KG1 (cell line): ENCODE measurements at regions not wholly inside any gene's neighbourhood (a gene's known extent, or its start where the extent isn't known, plus 50 kb on each side); places are given as distances from the start of the nearest gene placed in this dataset.
"Not testable (repeated sequence)": the region's sequence is repeated elsewhere in the genome, so short reads cannot be mapped to it uniquely, and the experiment has no call there.

ENCODE experiments used
- DNase-seq: peaks from one replicate; lab custom pipeline; 2025; lab: John Stamatoyannopoulos, UW

- no peak for DNase-seq
Observed at GRCh38 chr4:17241835-17242234, 270.1 kb downstream of the QDPR start.

- no peak for DNase-seq
Observed at GRCh38 chr4:17238633-17239032, 273.3 kb downstream of the QDPR start.

DNA sequence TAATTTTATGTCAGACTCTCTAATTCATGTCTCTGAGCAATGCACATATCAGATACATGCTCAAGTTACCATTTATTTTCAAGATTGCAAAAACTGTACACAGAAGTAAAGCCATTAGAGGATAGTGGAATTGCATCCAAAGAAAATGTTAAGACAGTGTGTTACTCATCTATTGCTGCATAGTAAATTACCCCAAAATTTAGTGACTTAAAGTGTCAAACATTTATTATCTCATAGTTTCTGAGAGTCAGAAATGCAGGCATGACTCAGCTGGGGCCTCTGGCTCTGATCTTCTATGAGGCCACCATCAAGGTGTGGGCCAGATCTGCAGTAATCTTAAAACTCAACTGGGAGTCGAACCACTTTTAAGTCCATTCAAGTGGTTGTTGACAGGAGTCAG is 275.2 kb downstream of the QDPR start:
- no peak for DNase-seq

DNA sequence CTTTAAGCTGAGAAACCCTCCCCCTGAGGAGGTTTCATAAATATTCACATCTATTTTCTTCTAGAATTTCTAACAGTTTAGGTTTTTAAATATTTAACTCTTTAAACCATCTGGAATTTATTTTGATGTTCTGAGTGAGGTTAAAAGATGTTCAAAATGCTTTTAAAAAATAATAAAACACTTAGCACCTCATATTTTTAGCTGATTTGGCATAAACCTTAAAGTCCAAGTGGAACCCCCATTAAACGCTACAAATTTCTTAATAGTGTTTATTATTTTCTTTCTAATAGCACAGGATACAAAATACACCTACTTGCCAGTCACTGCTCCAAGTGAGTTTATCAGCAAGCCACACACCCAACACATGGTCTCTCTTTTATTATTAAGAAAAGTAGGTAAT is 277.2 kb downstream of the QDPR start:
- DNase-seq, result no peak

GRCh38 chr4:17232566-17233253 is 279.2 kb downstream of the QDPR start:
- no peak for DNase-seq

- DNase-seq, result not testable (repeated sequence)
Observed at GRCh38 chr4:17231880-17232475, 279.9 kb downstream of the QDPR start.

DNA sequence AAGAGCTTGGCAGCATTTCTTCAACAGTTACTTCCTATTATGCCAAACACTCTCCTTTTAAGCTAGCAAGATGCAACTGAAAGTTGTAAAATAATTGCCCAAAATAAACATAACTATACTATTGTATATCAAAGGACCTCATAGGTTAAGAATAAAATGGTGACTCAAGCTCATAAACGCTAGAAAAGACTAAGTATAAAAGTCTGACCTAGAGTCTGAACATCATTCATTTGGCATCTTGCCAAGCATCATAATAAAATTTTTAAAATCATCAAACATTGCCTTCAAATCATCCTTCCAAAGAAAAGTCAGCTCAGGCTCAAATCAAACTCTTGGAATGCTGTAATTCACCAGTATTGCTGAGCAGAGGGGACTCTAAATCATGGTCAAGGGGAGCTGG is 281.2 kb downstream of the QDPR start:
- no peak for DNase-seq

- DNase-seq, result no peak
Observed at GRCh38 chr4:17220816-17221215, 291.1 kb downstream of the QDPR start.

DNA sequence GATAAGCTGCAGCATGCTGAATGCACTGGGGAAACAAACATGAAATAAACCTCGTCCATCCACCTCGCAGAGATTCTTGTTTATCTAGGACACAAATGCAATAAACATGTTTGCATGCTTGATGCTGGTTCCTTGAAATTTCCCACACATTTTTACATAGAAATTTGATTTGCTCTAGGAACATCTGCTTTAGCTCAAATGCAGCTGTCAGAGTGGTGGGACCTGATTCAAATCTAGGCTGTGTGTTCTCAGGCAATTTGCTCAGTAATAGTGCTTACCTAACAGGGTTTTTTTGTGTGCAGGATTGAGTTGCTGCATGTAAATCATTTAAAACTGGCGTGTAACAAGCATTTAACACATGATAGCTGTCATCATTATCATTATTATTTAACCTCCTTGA is 293.1 kb downstream of the QDPR start:
- no peak for DNase-seq

DNA sequence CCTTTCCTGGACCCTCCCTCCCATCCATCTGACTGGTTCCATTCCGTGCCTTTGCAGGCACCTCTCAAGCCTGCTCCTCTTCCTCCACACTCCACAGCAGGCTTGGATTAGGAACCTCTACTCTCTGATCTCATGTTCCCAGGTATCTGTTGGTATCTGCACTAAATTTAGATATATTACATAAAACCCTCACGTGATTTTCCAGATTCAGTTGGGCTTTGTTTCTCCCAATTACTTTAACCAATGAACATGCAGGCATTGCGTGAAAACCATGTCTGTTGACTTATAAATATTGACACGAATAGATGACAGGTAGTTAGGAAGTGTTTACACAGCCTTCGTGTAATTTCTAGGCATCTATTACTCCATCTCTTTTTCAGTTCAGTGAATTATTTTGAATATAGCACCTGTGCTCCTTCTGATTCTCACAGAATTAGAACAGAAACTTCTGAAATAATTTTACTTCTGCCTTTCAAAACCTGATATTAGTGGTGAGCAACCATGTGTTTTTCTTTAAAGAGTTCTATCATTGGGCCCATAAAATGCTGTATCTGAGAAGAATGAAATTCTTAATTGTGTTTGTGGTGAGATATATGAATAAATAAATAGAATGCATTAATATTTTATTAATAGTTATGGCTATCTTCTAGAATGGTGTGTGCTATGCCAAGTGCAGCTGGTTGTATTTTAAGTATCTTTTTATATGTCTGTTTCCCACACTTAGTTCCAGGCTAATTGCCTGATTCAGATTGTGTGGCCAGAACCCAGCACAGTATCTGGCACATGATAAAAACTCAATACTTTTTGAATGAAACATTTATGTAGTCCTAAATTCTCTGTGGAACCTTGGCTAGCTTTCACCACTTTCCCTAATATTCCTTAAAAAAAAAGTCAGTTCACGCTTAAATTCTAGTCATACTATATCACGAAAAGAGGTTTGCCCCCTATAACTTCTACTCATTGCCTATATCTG is 304.8 kb downstream of the QDPR start:
- DNase-seq, result no peak

DNA sequence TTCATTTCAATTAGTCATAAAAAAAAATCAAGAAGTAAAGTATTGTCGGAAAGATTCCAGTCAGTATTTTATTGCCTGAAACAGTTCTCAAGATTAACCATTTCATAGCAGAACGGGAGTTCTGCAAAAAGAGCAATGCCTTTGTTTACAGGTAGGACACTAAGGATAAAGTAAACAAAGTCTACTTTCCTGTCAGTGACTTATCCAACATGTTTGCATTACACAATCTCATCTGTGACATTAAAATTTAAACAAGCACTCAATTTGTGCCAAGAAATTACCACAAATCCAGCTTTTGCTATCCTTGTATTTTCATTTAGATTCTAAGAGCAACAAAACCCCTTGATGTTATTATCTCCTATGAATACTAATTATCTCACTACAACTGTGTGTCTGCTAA is 306.5 kb upstream of the LDB2 start:
- no peak for DNase-seq

GRCh38 chr4:17203797-17204196 is 305.4 kb upstream of the LDB2 start:
- DNase-seq, result no peak

- no peak for DNase-seq
Observed at GRCh38 chr4:17197070-17197469, 298.6 kb upstream of the LDB2 start.

DNA sequence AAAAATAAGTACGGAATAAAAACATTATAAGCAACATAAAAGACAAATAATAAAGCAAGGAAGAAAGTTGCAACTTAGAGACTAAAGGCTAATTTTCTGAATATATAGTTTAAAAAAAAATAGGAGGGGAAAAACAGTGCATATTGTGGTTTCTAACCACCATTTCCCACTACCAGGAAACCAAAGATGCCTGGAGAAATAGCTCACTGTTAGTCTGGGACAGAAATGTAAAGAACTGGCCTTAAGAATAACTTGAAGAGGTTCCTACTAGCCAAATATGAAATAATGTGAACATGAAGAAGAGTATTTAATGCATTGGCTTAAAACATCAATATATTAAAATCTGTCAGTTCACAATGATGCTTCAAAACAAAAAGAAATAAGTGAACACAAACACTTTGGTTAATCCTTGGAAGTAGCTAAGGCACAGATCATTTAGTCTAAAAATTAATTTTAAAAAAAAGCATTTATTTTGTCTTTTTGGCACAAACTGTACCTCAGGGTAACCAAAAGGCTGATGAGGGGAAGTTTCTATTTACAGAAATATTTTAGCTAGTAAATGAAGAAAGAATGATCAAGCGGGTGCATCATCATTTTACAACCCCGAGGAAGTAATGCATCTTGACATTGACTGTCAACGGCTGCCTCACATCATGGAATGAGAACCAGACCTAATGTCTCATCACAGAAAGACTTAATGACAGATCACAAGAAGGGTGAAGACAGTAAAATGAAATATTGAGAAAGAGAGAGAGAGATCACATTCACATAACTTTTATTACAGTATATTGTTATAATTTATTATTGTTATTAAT is 297.2 kb upstream of the LDB2 start:
- DNase-seq, result no peak

DNA sequence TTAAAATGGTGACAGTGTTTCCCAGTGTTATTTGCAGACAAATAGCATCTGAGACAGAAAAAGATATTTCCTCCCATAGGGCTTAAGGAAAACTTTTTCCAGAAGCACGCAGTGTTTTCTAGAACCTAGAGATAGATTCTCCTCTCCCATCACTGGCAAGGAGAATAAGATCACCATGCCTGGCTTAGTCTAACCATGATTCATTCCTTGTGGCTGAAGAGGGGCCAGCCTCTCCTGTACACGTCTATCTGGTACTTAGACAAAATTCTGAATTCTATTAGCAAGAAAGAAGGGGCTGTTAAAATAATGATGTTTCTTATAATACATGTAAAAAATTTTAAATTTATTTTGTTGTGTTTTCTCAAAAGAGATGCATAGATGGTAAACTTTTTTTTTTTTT is 296.1 kb upstream of the LDB2 start:
- DNase-seq, result no peak

- DNase-seq, result no peak
Observed at GRCh38 chr4:17189759-17190158, 291.3 kb upstream of the LDB2 start.

- no peak for DNase-seq
Observed at GRCh38 chr4:17189401-17189720, 290.9 kb upstream of the LDB2 start.

DNA sequence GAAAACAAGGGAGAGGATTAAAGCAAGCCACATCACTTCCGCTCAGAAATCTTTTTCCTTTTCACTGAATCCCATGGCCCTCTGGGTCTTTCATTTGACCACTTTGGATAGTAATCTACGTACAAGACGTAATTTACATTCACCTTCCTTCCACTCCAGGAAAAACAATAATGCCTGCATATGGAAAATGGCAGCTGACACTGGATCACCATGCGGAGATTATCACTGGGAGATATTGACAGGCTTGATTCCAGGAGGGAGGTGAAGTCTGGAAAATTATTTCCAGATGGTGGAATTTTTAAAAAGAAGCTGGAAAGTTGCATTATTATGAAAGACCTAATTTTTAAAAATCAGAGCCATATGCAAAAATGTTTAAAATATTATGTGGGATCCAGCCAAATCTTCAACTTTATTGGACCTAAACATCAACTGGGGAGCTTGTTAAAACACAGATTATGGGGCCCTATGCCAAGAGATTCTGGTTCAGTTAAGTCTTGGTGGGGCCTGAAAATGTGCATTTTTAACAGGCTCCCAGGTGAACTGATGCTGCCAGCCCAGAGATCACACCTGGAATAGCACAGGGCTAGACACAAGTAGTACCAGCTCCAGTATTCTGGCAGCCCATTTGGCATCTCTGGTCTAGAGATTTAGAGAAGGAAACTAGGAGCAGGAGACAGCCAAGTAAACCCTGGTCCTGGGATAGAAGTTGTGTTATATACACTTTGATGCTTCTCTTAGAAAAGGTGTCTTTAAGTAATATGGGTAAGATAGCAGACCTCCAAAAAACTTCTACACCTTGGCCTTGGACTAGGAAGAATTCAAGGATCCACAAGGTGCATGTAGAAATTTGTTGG is 290.3 kb upstream of the LDB2 start:
- no peak for DNase-seq

DNA sequence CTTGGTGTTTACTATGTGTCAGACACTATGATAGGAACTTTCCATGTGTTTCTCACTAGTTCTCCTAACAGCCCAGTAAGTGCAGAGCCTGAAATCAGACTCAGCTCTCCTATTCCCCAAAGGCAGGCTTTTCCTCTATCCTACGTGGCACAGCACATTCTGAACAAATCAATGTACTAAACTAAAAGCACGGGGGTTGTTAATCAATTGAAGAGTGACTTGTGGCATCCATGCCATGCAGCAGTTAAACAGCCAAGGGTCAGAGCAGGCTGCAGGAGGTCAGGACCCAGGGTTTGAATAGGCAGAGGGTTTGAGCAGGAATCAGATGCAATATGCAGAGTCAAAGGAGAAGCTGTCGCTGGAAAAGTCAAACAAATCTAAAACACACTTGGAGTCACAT is 289.7 kb upstream of the LDB2 start:
- DNase-seq, result no peak

GRCh38 chr4:17187003-17187402 is 288.6 kb upstream of the LDB2 start:
- no peak for DNase-seq

- DNase-seq, result no peak
Observed at GRCh38 chr4:17182888-17183287, 284.4 kb upstream of the LDB2 start.
